H9 (cell line): ENCODE measurements at regions not wholly inside any gene's neighbourhood (a gene's known extent, or its start where the extent isn't known, plus 50 kb on each side); places are given as distances from the start of the nearest gene placed in this dataset.

Source experiments
- DNase-seq: peaks from one replicate; pipeline ENCODE4 v3.0.0-alpha.2; 2017
- H2AFZ ChIP-seq: one replicate; pipeline ENCODE4 v1.6.1; 2013; ENCODE audit warnings: mild to moderate bottlenecking, low read length, control low read depth, moderate library complexity
- H2AK5ac ChIP-seq: 2 replicates; pipeline ENCODE4 v1.6.1; 2013; ENCODE audit warnings: low read length, control low read depth, mixed read lengths; ENCODE audit not compliant: insufficient read length
- H2BK120ac ChIP-seq: one replicate; pipeline ENCODE4 v1.6.1; 2013; ENCODE audit warnings: low read depth, mild to moderate bottlenecking, low read length, control low read depth, inconsistent platforms; ENCODE audit not compliant: poor library complexity, severe bottlenecking
- H2BK12ac ChIP-seq: 2 replicates; pipeline ENCODE4 v1.6.1; 2013; ENCODE audit warnings: low read length, control low read depth, mixed read lengths, low read depth; ENCODE audit not compliant: insufficient read length
- H2BK15ac ChIP-seq: 2 replicates; pipeline ENCODE4 v1.6.1; 2013; ENCODE audit warnings: low read depth, low read length, control low read depth
- H2BK20ac ChIP-seq: one replicate; pipeline ENCODE4 v1.6.1; 2013; ENCODE audit warnings: low read depth, mild to moderate bottlenecking, low read length, control low read depth, inconsistent platforms; ENCODE audit not compliant: poor library complexity, severe bottlenecking
- H2BK5ac ChIP-seq: 2 replicates; pipeline ENCODE4 v1.6.1; 2013; ENCODE audit warnings: low read length, control low read depth, mixed read lengths; ENCODE audit not compliant: insufficient read length
- H3K14ac ChIP-seq: 2 replicates; pipeline ENCODE4 v1.6.1; 2013; ENCODE audit warnings: low read length, control low read depth; ENCODE audit not compliant: insufficient read depth
- H3K18ac ChIP-seq: 2 replicates; pipeline ENCODE4 v1.6.1; 2013; ENCODE audit warnings: low read depth, mild to moderate bottlenecking, mixed read lengths, low read length, control low read depth; ENCODE audit not compliant: insufficient read length
- H3K23ac ChIP-seq: 2 replicates; pipeline ENCODE4 v1.6.1; 2013; ENCODE audit warnings: low read length, control low read depth, mixed read lengths, low read depth; ENCODE audit not compliant: insufficient read length
- H3K23me2 ChIP-seq: 2 replicates; pipeline ENCODE4 v1.6.1; 2013; ENCODE audit warnings: low read depth, mild to moderate bottlenecking, mixed read lengths, low read length, control low read depth; ENCODE audit not compliant: insufficient read length, poor library complexity, severe bottlenecking
- H3K27ac ChIP-seq: 2 replicates; pipeline ENCODE4 v1.5.1; 2013; ENCODE audit warnings: low read length, control low read depth, mixed read lengths, low read depth; ENCODE audit not compliant: insufficient read length
- H3K27me3 ChIP-seq: 2 replicates; pipeline ENCODE4 v1.6.1; 2013; ENCODE audit warnings: low read length, control low read depth, inconsistent platforms; ENCODE audit not compliant: insufficient read depth
- H3K4ac ChIP-seq: 2 replicates; pipeline ENCODE4 v1.6.1; 2013; ENCODE audit warnings: low read depth, mild to moderate bottlenecking, control low read depth, inconsistent platforms, low read length, moderate library complexity
- H3K4me1 ChIP-seq: 2 replicates; pipeline ENCODE4 v1.6.1; 2013; ENCODE audit warnings: low read length, control low read depth, inconsistent platforms; ENCODE audit not compliant: insufficient read depth
- H3K4me2 ChIP-seq: 2 replicates; pipeline ENCODE4 v1.6.1; 2013; ENCODE audit warnings: low read length, control low read depth, mixed read lengths; ENCODE audit not compliant: insufficient read length, insufficient read depth
- H3K56ac ChIP-seq: 2 replicates; pipeline ENCODE4 v1.6.1; 2013; ENCODE audit warnings: low read depth, mild to moderate bottlenecking, mixed read lengths, low read length, control low read depth; ENCODE audit not compliant: insufficient read length
- H3K79me1 ChIP-seq: 2 replicates; pipeline ENCODE4 v1.6.1; 2013; ENCODE audit warnings: low read depth, mild to moderate bottlenecking, moderate library complexity, low read length, control low read depth, inconsistent platforms; ENCODE audit not compliant: insufficient read depth, poor library complexity, severe bottlenecking
- H3K79me2 ChIP-seq: 2 replicates; pipeline ENCODE4 v1.6.1; 2013; ENCODE audit warnings: low read length, control low read depth, inconsistent platforms; ENCODE audit not compliant: insufficient read depth
- H3K9ac ChIP-seq: 2 replicates; pipeline ENCODE4 v1.6.1; 2013; ENCODE audit warnings: low read length, control low read depth, mixed read lengths; ENCODE audit not compliant: insufficient read length; ENCODE audit errors: extremely low read depth
- H3K9me3 ChIP-seq: one replicate; pipeline ENCODE4 v1.6.1; 2013; ENCODE audit warnings: low read depth, low read length, inconsistent platforms; ENCODE audit not compliant: control insufficient read depth
- H3T11ph ChIP-seq: one replicate; pipeline ENCODE4 v1.6.1; 2013; ENCODE audit warnings: mild to moderate bottlenecking, low read length, control low read depth, inconsistent platforms
- H4K20me1 ChIP-seq: one replicate; pipeline ENCODE4 v1.6.1; 2013; ENCODE audit not compliant: control insufficient read depth, insufficient read length, insufficient read depth
- H4K5ac ChIP-seq: 2 replicates; pipeline ENCODE4 v1.6.1; 2013; ENCODE audit warnings: low read depth, mild to moderate bottlenecking, mixed read lengths, low read length, control low read depth; ENCODE audit not compliant: insufficient read length
- H4K8ac ChIP-seq: replicated peaks from 2 replicates; pipeline ENCODE4 v1.6.1; 2013; ENCODE audit warnings: low read length, control low read depth, mixed read lengths, low read depth; ENCODE audit not compliant: insufficient read length
- H4K91ac ChIP-seq: 2 replicates; pipeline ENCODE4 v1.6.1; 2013; ENCODE audit warnings: low read depth, mild to moderate bottlenecking, moderate library complexity, mixed read lengths, low read length, control low read depth; ENCODE audit not compliant: insufficient read length
- H3K27ac Mint-ChIP-seq, 3 experiments: 2 replicates in 2 of 3; 3 replicates in 1 of 3; pipeline ENCODE4 v1.8.0; 2020 to 2021; ENCODE audit warnings: mixed read lengths in 3 of 3, mild to moderate bottlenecking in 1 of 3, moderate library complexity in 1 of 3
- H3K27me3 Mint-ChIP-seq: 2 replicates; pipeline ENCODE4 v1.8.0; 2021; ENCODE audit warnings: low read depth, mild to moderate bottlenecking, moderate library complexity, mixed read lengths
- H3K36me3 Mint-ChIP-seq, 3 experiments: 2 replicates in 2 of 3; 3 replicates in 1 of 3; pipeline ENCODE4 v1.8.0; 2020 to 2021; ENCODE audit warnings: low read depth in 3 of 3, mixed read lengths in 3 of 3; ENCODE audit not compliant: insufficient read depth in 1 of 3
- H3K4me1 Mint-ChIP-seq, 2 experiments: 2 replicates each; pipeline ENCODE4 v1.8.0; 2020; ENCODE audit warnings: mixed read lengths in 2 of 2
- H3K4me3 Mint-ChIP-seq, 2 experiments: 2 replicates in 1 of 2; 3 replicates in 1 of 2; pipeline ENCODE4 v1.8.0; 2020 to 2021; ENCODE audit warnings: mild to moderate bottlenecking in 2 of 2, mixed read lengths in 2 of 2, moderate library complexity in 1 of 2
- H3K9me3 Mint-ChIP-seq, 2 experiments: 2 replicates in 1 of 2; 3 replicates in 1 of 2; pipeline ENCODE4 v1.8.0; 2020; ENCODE audit warnings: mild to moderate bottlenecking in 2 of 2, mixed read lengths in 2 of 2, moderate library complexity in 1 of 2
- CTCF ChIP-seq: fragments of 200-600 bp; sonication (generic); conservative IDR thresholded peaks from 3 replicates; pipeline ENCODE4 v1.8.0; 2021; ENCODE audit warnings: antibody characterized with exemption, mild to moderate bottlenecking
- WGBS: extraction: QIAGEN DNeasy Blood & Tissue Kit; methylation state at CpG from one replicate; pipeline ENCODE4 v1.1.7; 2013; ENCODE audit warnings: missing lambda C conversion rate, low lambda C conversion rate, mixed read lengths; ENCODE audit not compliant: insufficient read length; ENCODE audit errors: extremely low coverage; 5-methylcytosine and 5-hydroxymethylcytosine counted together

- no peaks in the 10 kb centered on the region for H3K27me3 ChIP-seq
- peaks cover 0 to 6% of the 10 kb centered on the region in 2 experiments; a peak in 2 of 4 replicates for H3K4me1 Mint-ChIP-seq
- H3T11ph ChIP-seq = no peak overlapping the region
- no peak overlapping the region for H2BK5ac ChIP-seq
- no peaks in the 10 kb centered on the region for H3K23me2 ChIP-seq
- H3K9me3 ChIP-seq = no peaks in the 10 kb centered on the region
- no peak overlapping the region for H2BK120ac ChIP-seq
- no peak overlapping the region for H3K18ac ChIP-seq
- no peak overlapping the region for H3K4me3 Mint-ChIP-seq
- no peaks in the 10 kb centered on the region; a peak in 1 of 7 replicates for H3K36me3 Mint-ChIP-seq
- no peak overlapping the region for H3K56ac ChIP-seq
- H3K14ac ChIP-seq = no peak overlapping the region; the same call in 1 of the 2 replicates
- H2AFZ ChIP-seq = no peak overlapping the region
- no CpG with 5 or more reads among the region's 14 CpGs for WGBS
- TF ChIP-seq CTCF = no peak
- H3K4ac ChIP-seq = no peak overlapping the region
- H4K91ac ChIP-seq = no peak overlapping the region
- no peak overlapping the region for H4K5ac ChIP-seq
- no peak overlapping the region for H3K23ac ChIP-seq
- H3K79me2 ChIP-seq = no peaks in the 10 kb centered on the region
- no peak overlapping the region for H4K8ac ChIP-seq
- no peaks in the 10 kb centered on the region for H3K79me1 ChIP-seq
- no peak overlapping the region; the same call in 1 of the 2 replicates for H2BK15ac ChIP-seq
- no peak overlapping the region for H2AK5ac ChIP-seq
- H3K9me3 Mint-ChIP-seq = no peaks in the 10 kb centered on the region; a peak in 2 of 5 replicates
- no peak overlapping the region for H2BK20ac ChIP-seq
- DNase-seq = no peak
- no peak overlapping the region for H3K27ac ChIP-seq
- peaks cover 11% of the 10 kb centered on the region for H3K27me3 Mint-ChIP-seq
- H3K9ac ChIP-seq = no peak overlapping the region
- no peak overlapping the region for H3K27ac Mint-ChIP-seq
- no peaks in the 10 kb centered on the region for H4K20me1 ChIP-seq
- no peak overlapping the region for H3K4me2 ChIP-seq
- no peak overlapping the region for H2BK12ac ChIP-seq
- no peaks in the 10 kb centered on the region for H3K4me1 ChIP-seq
Measured at GRCh38 chr11:69207165-69207889, 51.6 kb downstream of the SMIM38 start.
